ENCODE measurements at regions not wholly inside any gene's neighbourhood (a gene's known extent, or its start where the extent isn't known, plus 50 kb on each side); places are given as distances from the start of the nearest gene placed in this dataset.

DNA sequence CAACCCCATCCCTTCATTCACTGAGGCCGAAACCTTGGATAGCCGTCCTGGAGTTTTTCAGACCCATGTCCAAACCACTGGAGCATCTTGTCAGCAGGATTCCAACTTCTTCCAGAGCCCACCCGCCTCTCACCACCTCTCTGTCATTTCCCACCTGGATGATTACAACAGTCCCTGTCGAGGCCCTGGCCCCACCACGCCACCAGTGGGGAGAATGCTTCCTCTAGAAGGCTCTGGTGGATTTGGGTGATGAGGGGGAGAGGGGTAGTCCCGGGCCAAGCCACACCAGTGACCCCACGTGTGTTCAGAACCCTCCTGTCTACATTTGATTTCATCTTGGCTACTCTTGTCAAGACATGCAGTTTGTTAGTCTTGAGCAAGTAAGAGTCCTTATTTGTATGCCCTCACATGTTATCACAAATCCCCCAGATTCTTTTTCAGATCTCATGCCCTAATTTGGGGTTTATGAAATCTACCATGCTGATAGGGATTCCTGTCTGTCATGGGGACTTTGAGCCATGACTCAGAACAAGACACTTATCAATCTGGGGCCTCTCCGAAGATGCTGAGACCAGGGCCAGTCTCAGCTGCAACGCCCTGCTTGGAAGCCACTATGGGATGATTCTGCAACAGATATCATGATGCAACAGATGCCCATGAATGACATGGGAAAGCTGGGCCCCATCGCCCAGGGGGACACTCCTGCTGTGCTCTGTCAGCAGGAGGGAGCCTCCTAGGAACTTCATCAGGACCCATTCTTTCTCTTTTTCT, 186.1 kb downstream of the ZFP36L2 start:
- TF ChIP-seq, protein P1, sequence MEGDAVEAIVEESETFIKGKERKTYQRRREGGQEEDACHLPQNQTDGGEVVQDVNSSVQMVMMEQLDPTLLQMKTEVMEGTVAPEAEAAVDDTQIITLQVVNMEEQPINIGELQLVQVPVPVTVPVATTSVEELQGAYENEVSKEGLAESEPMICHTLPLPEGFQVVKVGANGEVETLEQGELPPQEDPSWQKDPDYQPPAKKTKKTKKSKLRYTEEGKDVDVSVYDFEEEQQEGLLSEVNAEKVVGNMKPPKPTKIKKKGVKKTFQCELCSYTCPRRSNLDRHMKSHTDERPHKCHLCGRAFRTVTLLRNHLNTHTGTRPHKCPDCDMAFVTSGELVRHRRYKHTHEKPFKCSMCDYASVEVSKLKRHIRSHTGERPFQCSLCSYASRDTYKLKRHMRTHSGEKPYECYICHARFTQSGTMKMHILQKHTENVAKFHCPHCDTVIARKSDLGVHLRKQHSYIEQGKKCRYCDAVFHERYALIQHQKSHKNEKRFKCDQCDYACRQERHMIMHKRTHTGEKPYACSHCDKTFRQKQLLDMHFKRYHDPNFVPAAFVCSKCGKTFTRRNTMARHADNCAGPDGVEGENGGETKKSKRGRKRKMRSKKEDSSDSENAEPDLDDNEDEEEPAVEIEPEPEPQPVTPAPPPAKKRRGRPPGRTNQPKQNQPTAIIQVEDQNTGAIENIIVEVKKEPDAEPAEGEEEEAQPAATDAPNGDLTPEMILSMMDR (conservative IDR thresholded peaks at IDR 0.05 in 1 of 2, IDR thresholded peaks at IDR 0.05 in 1 of 2; ENCODE audit: low read depth in 1 of 2, low read length in 2 of 2), result no peak
- no peak for TF ChIP-seq EZH2 (IDR thresholded peaks at IDR 0.05; ENCODE audit: low read length, missing control alignments)
- no peaks in the 10 kb centered on the region for H3K9me3 ChIP-seq (ENCODE audit: control insufficient read depth, insufficient read depth, low read depth, low read length)
- no peak overlapping the region for H3K4me2 ChIP-seq (ENCODE audit: extremely low read depth, insufficient read depth, low read length)
- H3K4me3 ChIP-seq (replicated peaks in 1 of 4; ENCODE audit: control extremely low read depth in 1 of 4, insufficient read depth in 1 of 4, low read depth in 3 of 4, low read length in 4 of 4), result no peak overlapping the region
- no peak overlapping the region for H3K27ac ChIP-seq (ENCODE audit: insufficient read depth, low read length)
- no peak overlapping the region for H3K9ac ChIP-seq (ENCODE audit: insufficient read depth, low read length)
- H3K79me2 ChIP-seq (ENCODE audit: control insufficient read depth, insufficient read depth, low read length), result no peaks in the 10 kb centered on the region
- H2AFZ ChIP-seq (ENCODE audit: low read length), result no peak overlapping the region
- no peak for DNase-seq (ENCODE audit: low read depth in 2 of 2)
- H4K20me1 ChIP-seq (ENCODE audit: control insufficient read depth, extremely low read depth, insufficient read depth, low read length), result no peaks in the 10 kb centered on the region
- no peaks in the 10 kb centered on the region for H3K27me3 ChIP-seq (ENCODE audit: control insufficient read depth, insufficient read depth, low read length)
- no peaks in the 10 kb centered on the region for H3K36me3 ChIP-seq (ENCODE audit: control insufficient read depth, insufficient read depth, low read length)
- peaks cover 18% of the 10 kb centered on the region for H3K4me1 ChIP-seq (ENCODE audit: control insufficient read depth, extremely low read depth, insufficient read depth, low read length)

DNA sequence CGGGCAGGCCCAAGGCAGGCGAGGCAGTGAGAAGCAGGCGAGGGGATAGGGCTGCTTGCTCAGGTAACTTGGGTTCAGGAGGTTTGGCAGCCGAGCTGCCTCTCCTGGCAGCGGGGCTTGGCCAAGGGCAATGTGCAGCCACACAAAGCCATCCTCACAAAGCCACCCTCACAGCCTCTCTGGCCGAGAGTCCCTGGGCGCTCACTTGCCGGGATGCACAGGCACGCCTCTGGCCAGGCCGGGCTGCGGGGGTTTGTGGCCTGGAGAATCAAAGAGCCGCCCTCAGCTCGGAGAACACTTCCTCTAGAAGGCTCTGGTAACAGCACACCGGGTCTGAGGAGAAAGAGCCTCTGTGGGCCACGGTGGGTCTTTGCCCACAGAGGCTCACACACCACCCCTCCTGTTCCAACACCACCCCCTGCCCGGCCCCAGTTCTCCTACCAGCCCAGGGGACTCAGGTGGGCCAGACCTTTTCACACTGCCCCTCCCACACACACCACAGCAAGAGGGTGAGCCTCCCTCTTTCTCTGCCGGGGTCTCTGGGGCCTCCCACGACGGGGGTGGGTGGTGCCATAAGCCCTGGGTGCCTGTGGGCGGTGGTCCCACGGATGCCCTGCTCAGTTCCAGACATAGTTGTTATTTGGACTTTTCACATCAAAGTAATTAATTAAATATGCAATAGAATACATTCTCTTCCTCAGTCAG, 186.9 kb downstream of the ZFP36L2 start:
- Histone ChIP-seq H3K9me3 (ENCODE audit: control insufficient read depth, insufficient read depth, low read depth, low read length) (no peaks in the 10 kb centered on the region), H3K27me3 (ENCODE audit: control insufficient read depth, insufficient read depth, low read length) (no peaks in the 10 kb centered on the region), H3K79me2 (ENCODE audit: control insufficient read depth, insufficient read depth, low read length) (no peaks in the 10 kb centered on the region), H3K27ac (ENCODE audit: insufficient read depth, low read length) (no peak overlapping the region), H3K9ac (ENCODE audit: insufficient read depth, low read length) (no peak overlapping the region), H3K36me3 (ENCODE audit: control insufficient read depth, insufficient read depth, low read length) (no peaks in the 10 kb centered on the region), H2AFZ (ENCODE audit: low read length) (no peak overlapping the region), H4K20me1 (ENCODE audit: control insufficient read depth, extremely low read depth, insufficient read depth, low read length) (no peaks in the 10 kb centered on the region), H3K4me1 (ENCODE audit: control insufficient read depth, extremely low read depth, insufficient read depth, low read length) (peaks cover 18% of the 10 kb centered on the region), H3K4me3 (replicated peaks in 1 of 4; ENCODE audit: control extremely low read depth in 1 of 4, insufficient read depth in 1 of 4, low read depth in 3 of 4, low read length in 4 of 4) (no peak overlapping the region), H3K4me2 (ENCODE audit: extremely low read depth, insufficient read depth, low read length) (no peak overlapping the region)
- no peak for DNase-seq (ENCODE audit: low read depth in 2 of 2)
- no peak for TF ChIP-seq EZH2 (IDR thresholded peaks at IDR 0.05; ENCODE audit: low read length, missing control alignments)
- TF ChIP-seq, protein P1 (conservative IDR thresholded peaks at IDR 0.05 in 1 of 2, IDR thresholded peaks at IDR 0.05 in 1 of 2; ENCODE audit: low read depth in 1 of 2, low read length in 2 of 2), result no peak

DNA sequence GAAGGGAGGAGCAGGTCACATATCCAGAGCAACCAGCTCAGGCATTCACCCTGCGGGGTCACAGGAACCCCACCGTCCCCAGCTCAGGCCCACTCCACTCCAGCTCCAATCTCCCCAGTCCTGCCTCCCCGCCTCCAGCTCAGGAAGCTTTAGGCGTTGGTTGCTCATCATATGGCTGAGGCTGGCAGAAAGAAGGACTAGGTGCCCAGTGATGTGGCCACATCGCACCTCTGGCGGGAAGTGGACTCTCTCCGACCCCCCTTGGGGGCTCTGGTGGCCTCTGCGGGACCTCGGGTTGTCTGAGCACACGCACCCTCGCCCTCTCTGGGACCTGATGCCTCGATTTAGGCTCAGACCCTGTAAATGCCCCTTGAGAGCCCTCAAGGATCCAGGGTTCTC, 187.7 kb downstream of the ZFP36L2 start:
- no peaks in the 10 kb centered on the region for H3K36me3 ChIP-seq (ENCODE audit: control insufficient read depth, insufficient read depth, low read length)
- H3K4me2 ChIP-seq (ENCODE audit: extremely low read depth, insufficient read depth, low read length), result no peak overlapping the region
- peaks cover 18% of the 10 kb centered on the region for H3K4me1 ChIP-seq (ENCODE audit: control insufficient read depth, extremely low read depth, insufficient read depth, low read length)
- no peaks in the 10 kb centered on the region for H4K20me1 ChIP-seq (ENCODE audit: control insufficient read depth, extremely low read depth, insufficient read depth, low read length)
- H3K9ac ChIP-seq (ENCODE audit: insufficient read depth, low read length), result no peak overlapping the region
- H3K27me3 ChIP-seq (ENCODE audit: control insufficient read depth, insufficient read depth, low read length), result no peaks in the 10 kb centered on the region
- DNase-seq (ENCODE audit: low read depth in 2 of 2), result no peak
- H3K79me2 ChIP-seq (ENCODE audit: control insufficient read depth, insufficient read depth, low read length), result no peaks in the 10 kb centered on the region
- H3K27ac ChIP-seq (ENCODE audit: insufficient read depth, low read length), result no peak overlapping the region
- no peak for TF ChIP-seq EZH2 (IDR thresholded peaks at IDR 0.05; ENCODE audit: low read length, missing control alignments)
- TF ChIP-seq, protein P1 (conservative IDR thresholded peaks at IDR 0.05 in 1 of 2, IDR thresholded peaks at IDR 0.05 in 1 of 2; ENCODE audit: low read depth in 1 of 2, low read length in 2 of 2), result no peak
- no peak overlapping the region for H3K4me3 ChIP-seq (replicated peaks in 1 of 4; ENCODE audit: control extremely low read depth in 1 of 4, insufficient read depth in 1 of 4, low read depth in 3 of 4, low read length in 4 of 4)
- H2AFZ ChIP-seq (ENCODE audit: low read length), result no peak overlapping the region
- no peaks in the 10 kb centered on the region for H3K9me3 ChIP-seq (ENCODE audit: control insufficient read depth, insufficient read depth, low read depth, low read length)

All from fibroblast of lung (primary cell).